ENCODE measurements at regions not wholly inside any gene's neighbourhood (a gene's known extent, or its start where the extent isn't known, plus 50 kb on each side); places are given as distances from the start of the nearest gene placed in this dataset.

- Histone ChIP-seq H3K9me3 (no peaks in the 10 kb centered on the region), H3K4me3 (no peak overlapping the region), H3K4me1 (no peaks in the 10 kb centered on the region), H3K36me3 (no peaks in the 10 kb centered on the region), H3K27me3 (ENCODE audit: low read depth) (no peaks in the 10 kb centered on the region), H3K27ac (no peak overlapping the region)
- no peak for DNase-seq
- ATAC-seq = no peak
- no peak for TF ChIP-seq CTCF (IDR thresholded peaks at IDR 0.05)
- intact Hi-C loops (cut with DNase I) = no loop called here
Observed at GRCh38 chr18:77711096-77711495, 461.4 kb downstream of the GALR1 start.

GRCh38 chr18:77714716-77715115 is 465.1 kb downstream of the GALR1 start:
- H3K36me3 ChIP-seq = no peaks in the 10 kb centered on the region
- DNase-seq (no peak), ATAC-seq (no peak)
- H3K27me3 ChIP-seq (ENCODE audit: low read depth) = peaks cover 8% of the 10 kb centered on the region
- no peaks in the 10 kb centered on the region for H3K4me1 ChIP-seq
- no peak overlapping the region for H3K4me3 ChIP-seq
- H3K9me3 ChIP-seq = no peaks in the 10 kb centered on the region
- TF ChIP-seq CTCF (IDR thresholded peaks at IDR 0.05) = no peak
- H3K27ac ChIP-seq = no peak overlapping the region
- intact Hi-C loops (cut with DNase I) = no loop called here

- intact Hi-C loops (cut with DNase I) = no loop called here
- H3K4me1 ChIP-seq = no peaks in the 10 kb centered on the region
- no peak for DNase-seq
Observed at GRCh38 chr18:77716282-77716681, 466.6 kb downstream of the GALR1 start.

GRCh38 chr18:77733292-77733903 is 483.8 kb downstream of the GALR1 start:
- intact Hi-C loops (cut with DNase I) = no loop called here
- H3K27ac ChIP-seq = no peak overlapping the region
- no peak for TF ChIP-seq CTCF (IDR thresholded peaks at IDR 0.05)
- no peaks in the 10 kb centered on the region for H3K4me1 ChIP-seq
- H3K4me3 ChIP-seq = no peak overlapping the region
- no peak for DNase-seq
- no peaks in the 10 kb centered on the region for H3K36me3 ChIP-seq
- no peaks in the 10 kb centered on the region for H3K9me3 ChIP-seq
- no peaks in the 10 kb centered on the region for H3K27me3 ChIP-seq (ENCODE audit: low read depth)
- ATAC-seq = no peak

More at GRCh38 chr18:77716282-77716681, 466.6 kb downstream of the GALR1 start:
- no peaks in the 10 kb centered on the region for H3K36me3 ChIP-seq
- no peak for TF ChIP-seq CTCF (IDR thresholded peaks at IDR 0.05)
- no peak overlapping the region for H3K4me3 ChIP-seq
- H3K9me3 ChIP-seq = no peaks in the 10 kb centered on the region
- peaks cover 8% of the 10 kb centered on the region for H3K27me3 ChIP-seq (ENCODE audit: low read depth)
- ATAC-seq = no peak
- no peak overlapping the region for H3K27ac ChIP-seq

- intact Hi-C loops (cut with DNase I) = no loop called here
- Histone ChIP-seq H3K9me3 (no peaks in the 10 kb centered on the region), H3K4me1 (no peaks in the 10 kb centered on the region), H3K27ac (no peak overlapping the region), H3K36me3 (no peaks in the 10 kb centered on the region), H3K27me3 (ENCODE audit: low read depth) (no peaks in the 10 kb centered on the region), H3K4me3 (no peak overlapping the region)
- no peak for DNase-seq
- no peak for ATAC-seq
- no peak for TF ChIP-seq CTCF (IDR thresholded peaks at IDR 0.05)
Observed at GRCh38 chr18:77736842-77737241, 487.2 kb downstream of the GALR1 start.

All from lower lobe of right lung (tissue), 2 donors.